ENCODE measurements at regions not wholly inside any gene's neighbourhood (a gene's known extent, or its start where the extent isn't known, plus 50 kb on each side); places are given as distances from the start of the nearest gene placed in this dataset.
"Not testable (repeated sequence)": the region's sequence is repeated elsewhere in the genome, so short reads cannot be mapped to it uniquely, and the experiment has no call there.

DNA sequence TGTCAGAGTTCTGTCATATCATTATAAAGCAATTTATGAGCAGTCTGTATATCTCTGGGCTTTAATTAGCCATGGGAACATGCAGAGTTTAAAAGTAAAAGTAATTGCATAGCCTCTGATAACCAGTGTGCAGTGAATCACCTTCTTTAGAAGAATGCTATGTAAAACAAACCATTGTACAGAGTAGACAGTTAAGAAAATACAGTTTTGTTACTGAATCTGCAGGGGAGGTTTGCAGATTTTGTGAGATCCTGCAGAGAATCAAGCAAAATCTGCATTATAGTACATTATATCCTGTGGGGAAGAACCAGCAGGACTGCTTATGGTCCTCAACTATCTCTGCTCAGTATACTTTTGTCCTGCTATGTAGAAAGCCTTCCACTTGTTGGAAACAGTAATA lies 396.2 kb upstream of the NAALADL2 start:
- DNase-seq, result no peak

DNA sequence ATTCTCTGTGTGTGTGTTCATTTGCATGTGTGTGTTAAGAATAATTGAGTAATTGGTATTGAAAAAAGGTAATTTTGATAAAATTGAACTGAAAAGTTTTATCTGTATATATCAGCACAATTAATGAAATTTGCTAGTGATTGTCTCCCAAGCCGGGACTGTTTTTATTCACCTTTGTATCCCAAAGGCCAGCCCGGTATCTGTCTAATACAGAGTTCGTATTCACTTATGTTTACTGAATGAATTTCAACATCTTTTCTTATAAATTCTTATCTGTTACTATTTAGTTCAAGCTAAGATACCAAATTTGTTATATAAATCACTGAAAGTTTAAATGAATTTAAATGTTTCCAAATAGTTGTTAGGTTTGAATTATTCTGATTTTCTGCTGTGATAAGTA lies 394.0 kb upstream of the NAALADL2 start:
- DNase-seq, result no peak

DNA sequence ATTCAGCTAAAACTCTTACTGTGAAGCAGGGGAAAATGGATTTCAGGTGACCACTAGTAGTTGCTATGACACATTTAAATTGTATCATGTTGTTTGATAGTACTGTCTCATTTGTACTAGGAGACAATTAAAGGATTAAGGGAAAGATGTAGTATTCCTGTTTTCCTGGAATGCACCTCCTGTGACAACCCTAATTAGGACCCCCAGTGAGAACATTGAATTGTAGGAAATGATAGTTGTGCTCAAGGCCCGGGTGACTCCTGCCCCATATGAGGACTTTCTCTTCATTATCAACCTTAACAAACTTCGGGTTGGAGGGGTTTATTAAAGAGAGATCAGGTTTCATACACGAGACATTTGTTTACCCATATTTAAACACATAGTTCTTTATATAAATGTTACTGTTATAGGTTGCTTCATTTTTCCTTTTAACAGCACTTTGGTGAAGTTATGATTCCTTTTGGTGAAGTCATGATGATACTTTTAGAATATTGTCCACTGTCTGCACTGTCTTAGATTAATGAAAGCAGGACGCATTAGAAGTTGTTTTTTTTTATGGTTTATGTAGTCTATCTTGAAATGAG lies 392.6 kb upstream of the NAALADL2 start:
- no peak for DNase-seq

DNA sequence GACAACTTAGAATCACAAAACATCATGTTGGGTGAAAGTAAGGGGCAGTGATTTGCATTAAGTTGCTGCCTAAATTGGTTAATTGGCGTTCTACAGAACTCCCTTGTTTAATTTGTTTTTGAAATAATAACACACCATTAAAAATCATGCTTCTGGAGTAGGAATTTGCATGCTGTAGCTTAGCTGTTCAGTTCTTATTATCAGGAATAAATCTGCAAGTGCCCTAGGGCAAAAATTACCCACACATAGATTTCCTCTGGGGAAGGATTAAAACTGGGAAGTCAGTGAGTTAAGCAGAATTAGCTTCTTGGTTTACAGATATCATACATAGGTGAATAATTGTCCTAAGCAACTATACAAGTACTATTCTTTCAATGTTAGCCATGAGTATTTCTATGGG lies 381.6 kb upstream of the NAALADL2 start:
- DNase-seq, result no peak

DNA sequence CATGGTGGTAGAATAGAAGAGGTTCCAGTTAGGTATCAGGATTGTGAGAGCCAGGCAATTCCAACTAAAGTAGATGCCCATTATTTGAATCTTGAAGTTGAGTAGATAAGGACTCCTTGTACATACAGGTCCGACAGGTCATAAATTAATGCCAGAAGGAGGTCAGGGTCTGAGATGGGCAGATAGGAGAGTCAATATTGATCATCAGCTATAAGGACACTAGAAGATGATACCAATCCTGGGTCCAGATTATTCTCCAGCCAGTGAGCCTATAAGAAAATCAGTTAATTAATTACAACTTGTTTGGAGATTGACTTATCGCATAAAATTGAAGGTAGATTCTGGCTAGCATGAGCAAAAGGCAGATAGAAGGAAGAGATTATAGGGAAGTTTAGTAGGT lies 378.4 kb upstream of the NAALADL2 start:
- DNase-seq, result no peak

DNA sequence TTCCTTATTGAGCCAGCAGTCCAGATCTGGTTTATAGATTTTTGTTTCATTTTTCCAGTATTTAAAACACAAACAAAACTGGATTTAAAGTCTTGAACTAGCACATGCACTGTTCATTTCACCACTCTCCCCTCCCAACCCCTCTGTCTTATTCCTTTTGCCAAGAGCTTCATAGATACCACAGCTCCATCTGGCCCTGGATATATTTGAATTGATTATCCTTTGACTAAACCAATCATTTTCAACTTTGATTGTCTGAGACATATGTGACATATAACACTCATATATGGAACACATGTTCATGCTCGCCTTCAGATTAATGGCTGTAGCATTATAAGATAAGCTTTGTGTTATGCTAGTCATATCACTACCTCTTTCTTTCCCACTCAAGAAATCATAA lies 376.6 kb upstream of the NAALADL2 start:
- no peak for DNase-seq

DNA sequence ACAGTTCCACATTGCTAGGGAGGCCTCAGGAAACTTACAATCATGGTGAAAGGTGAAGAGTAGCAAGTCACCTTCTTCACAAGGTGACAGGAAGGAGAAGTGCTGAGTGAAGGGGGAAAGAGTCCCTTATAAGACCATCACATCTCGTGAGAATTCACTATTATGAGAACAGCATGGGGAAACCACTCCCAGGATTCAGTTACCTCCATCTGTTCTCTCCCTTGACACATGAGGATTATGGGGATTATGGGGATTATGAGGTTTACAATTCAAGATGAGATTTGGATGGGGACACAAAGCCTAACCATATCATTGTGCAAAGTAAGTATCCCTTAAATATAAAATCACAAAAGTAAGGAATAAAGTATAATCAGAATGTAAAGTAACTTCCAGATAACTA lies 375.9 kb upstream of the NAALADL2 start:
- no peak for DNase-seq

DNA sequence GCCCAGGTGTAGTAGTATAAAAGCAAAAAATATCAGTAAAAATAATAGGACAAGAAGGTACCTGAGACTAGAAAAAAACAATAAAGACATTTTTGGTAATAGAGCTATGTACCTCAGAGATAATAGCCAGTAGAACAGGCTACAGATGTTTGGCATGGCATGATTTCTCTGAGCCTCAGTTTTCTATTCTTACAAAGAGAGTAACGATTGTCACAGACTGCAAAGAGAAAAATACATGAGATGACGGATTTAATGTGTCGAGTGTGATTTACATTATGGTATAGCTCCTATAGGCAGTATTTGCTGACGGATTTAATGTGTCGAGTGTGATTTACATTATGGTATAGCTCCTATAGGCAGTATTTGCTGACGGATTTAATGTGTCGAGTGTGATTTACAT lies 375.3 kb upstream of the NAALADL2 start:
- DNase-seq, result not testable (repeated sequence)

DNA sequence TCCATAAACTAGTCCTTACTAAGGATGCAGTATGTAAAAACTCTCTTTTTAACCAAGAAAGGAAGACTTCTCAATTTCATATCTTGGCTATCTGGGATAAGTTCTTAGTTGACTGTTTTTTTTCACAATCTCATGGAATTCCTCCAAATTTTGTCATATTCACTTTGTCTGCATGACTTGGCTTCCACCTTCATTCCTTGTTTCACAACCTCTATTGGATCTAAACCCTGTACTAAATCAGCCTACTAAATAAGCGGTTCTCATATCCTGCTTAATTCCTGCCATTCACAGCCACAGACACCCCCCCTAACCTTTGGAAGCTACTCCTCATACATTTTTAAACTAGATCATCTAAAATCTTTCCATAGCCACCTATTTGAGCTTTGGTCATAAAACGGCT lies 370.6 kb upstream of the NAALADL2 start:
- DNase-seq, result no peak

DNA sequence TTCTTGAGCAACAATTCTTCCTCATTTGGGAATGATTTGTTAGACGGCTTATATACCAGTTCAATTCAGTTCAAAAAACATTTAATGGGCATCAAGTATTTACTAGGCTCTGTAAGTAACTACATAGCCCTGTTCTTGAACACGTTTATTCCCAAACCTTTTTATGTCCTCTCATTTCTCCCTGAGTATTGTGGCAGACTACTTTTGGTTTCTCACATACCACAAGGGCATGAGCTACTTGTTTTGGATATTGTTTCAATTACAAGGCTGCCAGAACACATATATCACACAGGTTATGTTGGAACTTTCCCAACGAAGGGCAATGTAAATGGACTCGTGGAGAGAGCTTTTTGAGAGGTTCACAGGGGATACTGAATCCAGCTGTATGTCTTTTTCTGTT lies 363.8 kb upstream of the NAALADL2 start:
- no peak for DNase-seq

DNA sequence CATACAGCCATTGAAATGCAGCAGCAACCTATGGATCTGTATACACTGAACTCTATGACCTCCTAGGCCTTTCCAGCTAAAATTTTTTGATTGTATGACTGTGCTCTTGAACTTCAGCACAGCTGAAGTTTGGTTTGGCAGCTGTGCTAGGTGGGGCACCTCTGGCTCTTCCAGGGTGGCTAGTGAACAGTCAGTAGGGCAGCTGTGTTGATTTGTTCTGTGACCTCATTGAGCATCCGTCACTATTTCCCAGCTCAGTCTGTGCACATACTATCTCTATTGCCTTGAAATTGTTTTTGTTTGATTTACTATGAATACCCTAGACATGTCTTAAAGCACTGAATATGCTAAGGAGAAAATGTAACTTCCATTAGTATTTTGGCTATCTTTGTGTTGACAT lies 363.2 kb upstream of the NAALADL2 start:
- DNase-seq, result no peak

DNA sequence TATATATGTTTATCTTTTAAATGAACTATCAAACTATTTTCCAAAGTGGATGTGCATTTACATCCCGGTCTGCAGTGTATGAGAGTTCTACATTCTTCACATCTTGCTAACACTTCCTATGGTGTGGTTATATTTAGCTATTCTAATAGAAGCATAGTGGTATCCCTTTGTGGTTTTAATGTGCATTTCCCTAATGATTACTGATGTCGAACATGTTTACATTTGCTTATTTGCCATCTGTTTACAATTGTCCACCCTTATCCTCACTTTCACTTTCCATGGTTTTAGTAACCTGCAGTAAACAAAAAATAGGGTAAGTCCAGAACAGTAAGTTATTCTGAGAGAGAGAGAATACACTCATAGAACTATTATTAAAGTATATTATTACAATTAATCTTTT lies 360.5 kb upstream of the NAALADL2 start:
- no peak for DNase-seq

DNA sequence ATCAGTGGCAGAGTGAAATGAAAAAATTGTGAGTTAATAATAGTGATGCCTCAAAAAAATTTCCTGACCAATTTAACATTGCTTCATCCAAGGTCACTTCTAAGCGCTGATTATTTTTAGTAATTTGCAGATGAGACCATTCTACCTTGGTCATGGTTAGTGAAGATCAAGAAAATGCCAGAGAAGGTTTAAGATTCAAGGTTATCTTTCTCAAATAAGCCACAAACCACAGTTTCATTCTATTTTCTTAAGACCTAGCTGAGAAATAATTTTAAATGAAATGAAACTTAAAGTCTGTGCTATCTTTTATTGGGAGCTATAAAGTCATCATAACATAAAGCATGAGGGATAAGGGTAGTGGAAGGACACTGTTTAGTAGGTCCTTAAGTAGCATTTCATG lies 353.9 kb upstream of the NAALADL2 start:
- no peak for DNase-seq

DNA sequence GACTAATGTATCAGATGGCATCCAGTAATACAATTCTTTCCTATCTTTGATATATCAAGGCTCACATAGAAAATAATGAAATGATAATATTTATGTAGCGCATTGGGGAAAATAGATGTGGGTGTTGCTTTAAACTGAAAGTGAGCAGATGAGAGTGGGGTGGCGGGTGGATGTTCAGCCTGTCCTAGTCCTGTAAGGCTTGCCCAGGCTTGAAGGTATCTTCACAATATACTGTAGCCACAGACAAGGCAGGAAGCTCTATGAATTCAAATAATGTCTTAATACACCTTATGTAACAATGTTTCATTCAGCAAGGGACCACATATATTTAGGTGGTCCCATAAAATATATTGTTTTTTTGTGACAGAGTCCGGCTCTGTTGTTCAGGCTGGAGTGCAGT lies 334.9 kb upstream of the NAALADL2 start:
- DNase-seq, result no peak

DNA sequence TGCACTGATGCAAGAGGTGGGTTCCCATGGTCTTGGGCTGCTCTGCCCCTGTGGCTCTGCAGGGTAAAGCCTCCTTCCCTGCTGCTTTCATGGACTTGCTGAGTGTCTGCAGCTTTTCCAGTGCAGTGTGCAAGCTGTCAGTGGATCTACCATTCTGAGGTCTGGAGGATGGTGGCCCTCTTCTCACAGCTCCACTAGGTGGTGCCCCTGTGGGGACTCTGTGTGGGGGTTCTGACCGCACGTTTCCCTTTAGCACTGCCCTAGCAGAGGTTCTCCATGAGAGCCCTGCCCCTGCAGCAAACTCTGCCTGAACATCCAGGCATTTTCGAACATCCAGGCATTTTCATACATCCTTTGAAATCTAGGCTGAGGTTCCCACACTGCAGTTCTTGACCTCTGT lies 329.8 kb upstream of the NAALADL2 start:
- DNase-seq, result no peak

DNA sequence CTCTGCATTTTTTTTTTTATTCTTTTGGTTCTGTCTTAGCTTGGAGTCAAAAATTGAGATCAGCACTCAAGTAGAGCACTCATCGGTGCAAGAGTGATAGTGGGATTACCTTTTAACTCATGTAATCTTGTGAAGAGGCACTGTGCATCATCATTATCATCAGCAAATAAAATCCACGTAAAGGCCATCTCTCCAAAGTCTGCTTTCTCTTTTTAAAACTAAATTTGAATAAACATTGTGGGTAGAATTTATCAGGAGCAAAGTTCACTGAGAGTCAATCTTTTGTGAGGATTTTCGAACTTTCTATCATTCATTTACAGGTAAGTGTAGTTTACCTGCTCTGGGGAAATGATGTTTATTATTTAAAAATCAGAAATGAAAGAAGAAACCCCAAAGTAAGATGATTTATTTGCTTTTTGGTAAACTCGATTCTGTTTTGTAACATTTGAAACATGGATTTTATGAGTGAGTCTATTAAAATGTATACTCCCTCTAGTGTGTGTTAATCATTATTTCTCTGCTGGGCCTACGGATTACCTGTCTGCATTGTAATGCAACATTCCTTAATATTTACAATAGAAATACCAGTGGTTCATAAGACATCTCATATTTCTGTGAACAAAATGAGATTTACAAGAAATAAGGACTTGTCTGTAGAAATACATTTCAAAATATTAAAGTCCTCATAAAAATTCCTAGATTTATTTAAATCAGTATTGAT lies 327.7 kb upstream of the NAALADL2 start:
- no peak for DNase-seq

DNA sequence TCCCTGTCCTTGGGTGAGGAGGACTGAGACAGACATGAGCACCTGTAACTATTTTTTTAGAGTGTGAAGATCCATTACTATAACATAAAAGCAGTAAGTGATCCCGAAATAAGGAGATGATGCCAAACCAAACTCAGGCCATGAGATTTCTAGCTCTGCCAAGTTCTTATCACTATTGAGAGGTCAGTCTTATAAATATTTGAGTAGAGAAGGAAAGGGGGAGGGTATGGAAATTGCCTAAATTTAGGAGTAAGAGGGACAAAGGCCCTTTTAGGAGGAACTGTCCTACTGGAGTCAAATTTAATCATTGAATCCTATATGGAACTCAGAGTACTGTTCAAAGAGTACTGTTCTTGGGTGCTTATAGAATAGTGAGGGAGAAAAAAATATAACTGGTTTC lies 326.9 kb upstream of the NAALADL2 start:
- DNase-seq, result no peak

DNA sequence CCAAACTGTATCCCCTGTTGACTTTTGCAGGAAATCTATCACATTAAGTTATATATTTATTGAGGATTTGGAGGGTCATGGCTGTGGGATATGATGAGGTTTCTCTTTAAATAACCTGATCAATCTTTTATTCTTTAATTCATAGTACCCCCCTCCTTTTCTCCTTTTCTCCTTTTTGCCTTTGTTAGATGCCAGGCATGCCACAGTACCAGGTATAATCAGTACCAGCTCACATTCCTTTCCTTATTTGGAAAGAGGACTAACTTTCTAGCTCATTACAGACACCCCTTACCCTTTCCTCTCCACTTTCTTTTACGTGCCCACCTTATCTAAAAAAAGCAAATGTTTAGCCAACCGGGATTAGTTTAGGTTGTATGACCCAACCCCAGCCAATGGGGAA lies 326.4 kb upstream of the NAALADL2 start:
- DNase-seq, result no peak

DNA sequence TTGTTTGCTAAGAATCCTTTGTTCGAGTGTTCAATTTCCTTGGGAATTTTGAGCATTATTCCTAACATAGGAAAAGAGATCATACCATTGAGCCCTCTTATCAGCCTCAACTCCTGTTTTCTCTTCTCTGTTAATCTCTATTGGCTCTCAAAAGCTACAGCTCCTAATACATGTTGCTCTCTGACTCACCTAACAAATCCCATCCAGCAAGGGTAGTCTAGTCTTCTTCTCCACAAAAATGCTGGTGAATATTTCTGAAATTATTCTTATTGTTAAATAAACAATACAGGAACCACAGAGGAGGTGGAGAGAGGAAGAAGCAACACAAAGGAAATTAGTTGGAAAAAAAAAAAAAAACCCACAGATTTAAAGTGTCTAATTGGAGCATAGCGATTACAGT lies 325.8 kb upstream of the NAALADL2 start:
- DNase-seq, result no peak

DNA sequence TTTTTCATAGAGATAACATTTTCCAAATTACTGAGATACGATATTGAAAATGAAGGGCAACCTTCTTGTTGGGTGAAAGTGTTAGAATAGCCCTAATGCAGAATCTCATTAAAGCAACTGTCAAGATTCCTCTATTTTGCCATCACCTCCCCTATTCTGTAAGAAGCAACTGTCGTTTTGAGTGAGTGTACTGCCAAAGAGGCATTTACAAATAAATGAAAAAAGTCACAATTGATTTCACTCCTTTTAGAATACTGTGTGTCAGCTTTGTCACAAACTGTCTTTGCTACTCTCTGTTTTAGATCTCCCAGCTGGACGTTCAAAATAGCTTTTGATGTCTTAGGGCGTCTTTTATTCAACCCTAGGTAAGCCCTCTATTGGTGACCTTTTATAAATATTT lies 322.8 kb upstream of the NAALADL2 start:
- no peak for DNase-seq

DNA sequence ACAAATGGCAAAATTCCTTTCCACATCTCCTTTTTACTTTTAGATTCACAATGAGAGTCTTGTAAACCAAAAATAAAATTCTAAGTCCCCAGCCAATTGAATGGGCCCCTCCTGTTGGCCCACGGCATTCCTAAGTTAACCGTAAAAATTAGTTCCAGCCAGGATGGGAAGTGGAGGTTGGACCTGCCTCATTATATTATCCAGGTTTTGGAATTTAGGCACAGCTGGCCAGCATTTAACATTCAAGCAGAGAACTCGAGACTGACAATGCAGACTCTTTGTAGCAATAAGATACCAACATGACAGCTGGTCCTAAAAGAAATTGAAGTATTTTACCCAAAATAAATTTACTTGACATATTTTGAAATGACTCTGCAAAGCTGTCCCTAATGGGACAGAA lies 321.0 kb upstream of the NAALADL2 start:
- no peak for DNase-seq

DNA sequence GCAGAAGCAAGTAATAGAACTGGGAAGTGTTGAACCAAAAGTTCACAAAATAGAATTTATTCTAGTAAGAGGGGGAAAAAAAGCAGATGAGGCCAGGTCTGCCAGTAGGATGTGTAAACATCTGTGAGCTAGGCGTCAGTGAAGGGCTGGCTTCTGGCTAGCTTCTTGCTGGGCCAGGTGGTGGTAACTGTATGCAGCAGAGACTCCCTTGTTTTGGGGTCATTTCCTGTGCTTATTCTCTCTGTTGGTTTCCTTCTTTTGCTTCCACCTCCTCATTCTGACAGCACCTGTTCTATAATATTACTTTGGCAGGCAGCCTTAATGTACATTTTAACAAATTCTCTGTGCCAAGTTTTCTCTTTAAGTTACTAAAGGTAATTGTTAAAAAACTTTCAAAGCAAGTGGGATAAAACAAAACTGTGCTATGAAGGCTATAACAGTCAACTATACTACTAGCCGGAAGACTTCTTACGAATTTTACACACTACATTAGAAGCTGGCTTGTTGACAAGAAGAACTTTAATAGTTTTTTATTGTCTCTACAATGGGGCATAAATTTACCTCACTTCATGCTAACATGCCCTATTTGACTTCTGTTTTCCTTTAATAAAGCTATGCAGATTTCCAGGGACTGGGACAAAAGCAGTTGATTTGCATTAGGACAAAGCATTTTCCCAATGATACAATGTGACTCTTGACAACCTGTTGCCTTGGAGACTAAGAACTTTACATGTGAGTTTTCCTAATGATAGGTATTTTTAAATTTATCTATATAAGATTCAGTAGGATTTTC lies 318.8 kb upstream of the NAALADL2 start:
- DNase-seq, result peak; percentile 52

DNA sequence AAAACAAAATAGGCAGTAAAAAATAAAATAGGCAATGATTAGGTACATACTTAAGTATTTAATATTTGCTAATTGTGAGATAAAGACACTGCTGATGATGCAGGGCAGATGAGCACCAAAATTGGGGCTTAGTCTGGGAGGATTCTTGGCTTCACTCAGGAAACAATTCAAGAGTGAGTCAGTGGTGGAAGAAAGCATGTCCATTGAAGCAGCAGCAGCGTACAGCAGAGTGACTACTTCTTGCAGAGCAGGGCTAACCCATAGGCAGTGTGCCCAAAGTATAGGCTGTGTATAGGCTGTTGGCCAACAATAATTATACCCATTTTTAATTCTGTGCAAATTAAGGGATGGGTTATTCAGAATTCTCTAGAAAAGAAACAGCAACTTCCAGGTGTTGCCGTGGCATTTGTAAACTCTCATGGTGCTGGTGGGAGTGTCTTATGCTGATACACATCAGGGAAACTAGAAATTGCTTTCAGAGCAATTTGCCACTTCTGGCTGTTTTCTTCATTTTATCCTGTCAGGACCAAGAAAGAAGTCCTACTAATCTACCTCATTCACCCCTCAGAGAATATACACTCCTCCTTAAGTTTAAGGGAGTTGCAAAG lies 317.3 kb upstream of the NAALADL2 start:
- no peak for DNase-seq

Data from NCI-H345 (cell line).